Testis (tissue), 2 donors: ENCODE measurements at regions not wholly inside any gene's neighbourhood (a gene's known extent, or its start where the extent isn't known, plus 50 kb on each side); places are given as distances from the start of the nearest gene placed in this dataset.

Source experiments
- DNase-seq: peaks from one replicate; pipeline ENCODE4 v3.0.0-alpha.2; 2019
- H3K27ac ChIP-seq, 2 donors: fragments of 200-600 bp; sonication (generic); one replicate each; pipeline ENCODE4 v1.5.1; 2019
- H3K27me3 ChIP-seq: fragments of 200-600 bp; sonication (generic); one replicate; pipeline ENCODE4 v1.5.1; 2019
- H3K36me3 ChIP-seq: fragments of 200-600 bp; sonication (generic); one replicate; pipeline ENCODE4 v1.5.1; 2017; ENCODE audit warnings: low read depth; ENCODE audit errors: missing control alignments
- H3K4me1 ChIP-seq: fragments of 200-600 bp; sonication (generic); one replicate; pipeline ENCODE4 v1.5.1; 2019
- H3K4me3 ChIP-seq, 2 donors: fragments of 200-600 bp; sonication (generic); one replicate each; pipeline ENCODE4 v1.5.1; 2017 to 2019
- H3K9me3 ChIP-seq: fragments of 200-600 bp; sonication (generic); one replicate; pipeline ENCODE4 v1.5.1; 2017
- CTCF ChIP-seq, 3 experiments: fragments of 450-650 bp in 2 of 3; fragments of 200-600 bp in 1 of 3; sonication (generic) in 1 of 3; IDR thresholded peaks; one replicate each; pipeline ENCODE4 v1.5.1; 2016 to 2019; ENCODE audit warnings: antibody characterized with exemption in 3 of 3, mild to moderate bottlenecking in 2 of 3, moderate library complexity in 1 of 3
- POLR2A ChIP-seq: fragments of 450-650 bp; IDR thresholded peaks from one replicate; pipeline ENCODE4 v1.6.1; 2017; ENCODE audit warnings: antibody characterized with exemption, mild to moderate bottlenecking, moderate library complexity
- WGBS, 2 donors: methylation state at CpG; one replicate each; pipeline ENCODE4 v1.1.5; 2018; 5-methylcytosine and 5-hydroxymethylcytosine counted together
- intact Hi-C: fragments of 100-400 bp; cut with DNase I; formaldehyde crosslinking; loops from one replicate; pipeline ENCODE4 v1.15.1; 2023; ENCODE audit warnings: low total_unique reads

- Histone ChIP-seq H3K4me3 (no peak overlapping the region), H3K27ac (no peak overlapping the region), H3K27me3 (no peaks in the 10 kb centered on the region), H3K9me3 (no peaks in the 10 kb centered on the region), H3K36me3 (no peaks in the 10 kb centered on the region), H3K4me1 (no peaks in the 10 kb centered on the region)
- DNase-seq: no peak
- intact Hi-C loops: no loop called here
- TF ChIP-seq POLR2A: no peak
- no peak for TF ChIP-seq CTCF (IDR thresholded peaks at IDR 0.05)
- 76 to 84% methylated on average over 6 of the region's 6 CpGs for WGBS, 2 donors
These were observed 87.6 kb upstream of the KBTBD8 start for GRCh38 chr3:66910266-66911055.

- Histone ChIP-seq H3K27ac (no peak overlapping the region), H3K36me3 (no peaks in the 10 kb centered on the region), H3K9me3 (no peaks in the 10 kb centered on the region), H3K4me3 (no peak overlapping the region), H3K27me3 (no peaks in the 10 kb centered on the region), H3K4me1 (no peaks in the 10 kb centered on the region)
- DNase-seq: no peak
- TF ChIP-seq CTCF (IDR thresholded peaks at IDR 0.05): no peak
- no peak for TF ChIP-seq POLR2A
- intact Hi-C loops: no loop called here
These were observed 85.8 kb upstream of the KBTBD8 start for GRCh38 chr3:66912306-66912705.

GRCh38 chr3:66922058-66922457 lies 76.0 kb upstream of the KBTBD8 start:
- no peak overlapping the region for H3K27ac ChIP-seq
- intact Hi-C loops: no loop called here
- no peak for DNase-seq
- TF ChIP-seq CTCF (IDR thresholded peaks at IDR 0.05): no peak
- no peak for TF ChIP-seq POLR2A
- WGBS, 2 donors: 85 to 93% methylated on average over 2 of the region's 2 CpGs
- H3K36me3 ChIP-seq: no peaks in the 10 kb centered on the region
- no peaks in the 10 kb centered on the region for H3K27me3 ChIP-seq
- no peaks in the 10 kb centered on the region for H3K4me1 ChIP-seq
- no peak overlapping the region for H3K4me3 ChIP-seq
- H3K9me3 ChIP-seq: no peaks in the 10 kb centered on the region

GRCh38 chr3:66923969-66924368 lies 74.1 kb upstream of the KBTBD8 start:
- Histone ChIP-seq H3K27ac (no peak overlapping the region), H3K27me3 (no peaks in the 10 kb centered on the region), H3K9me3 (no peaks in the 10 kb centered on the region), H3K4me1 (no peaks in the 10 kb centered on the region), H3K4me3 (no peak overlapping the region), H3K36me3 (no peaks in the 10 kb centered on the region)
- DNase-seq: no peak
- no peak for TF ChIP-seq POLR2A
- no peak for TF ChIP-seq CTCF (IDR thresholded peaks at IDR 0.05)
- intact Hi-C loops: no loop called here

- WGBS, 2 donors: 83 to 87% methylated on average over 2 of the region's 2 CpGs
- DNase-seq: no peak
- Histone ChIP-seq H3K9me3 (no peaks in the 10 kb centered on the region), H3K36me3 (no peaks in the 10 kb centered on the region), H3K27me3 (no peaks in the 10 kb centered on the region), H3K4me3 (no peak overlapping the region), H3K27ac (no peak overlapping the region), H3K4me1 (no peaks in the 10 kb centered on the region)
- no peak for TF ChIP-seq CTCF (IDR thresholded peaks at IDR 0.05)
- TF ChIP-seq POLR2A: no peak
- intact Hi-C loops: no loop called here
These were observed 69.9 kb upstream of the KBTBD8 start for GRCh38 chr3:66928252-66928651.
